Keratinocyte (primary cell): ENCODE measurements at regions not wholly inside any gene's neighbourhood (a gene's known extent, or its start where the extent isn't known, plus 50 kb on each side); places are given as distances from the start of the nearest gene placed in this dataset.
A peak's percentile ranks its signal among the peaks of the same experiment; 100 is the strongest.

ENCODE experiments used
- CTCF ChIP-seq, 3 experiments: IDR thresholded peaks in 1 of 3; conservative IDR thresholded peaks in 1 of 3; optimal IDR thresholded peaks in 1 of 3; 2 replicates in 2 of 3; 3 replicates in 1 of 3; pipeline versions ENCODE3 to v1.5.1; 2011; ENCODE audit warnings: low read length in 3 of 3, mild to moderate bottlenecking in 3 of 3, moderate library complexity in 2 of 3, control low read depth in 1 of 3, inconsistent platforms in 1 of 3; ENCODE audit not compliant: insufficient read depth in 2 of 3; ENCODE audit errors: extremely low read depth in 1 of 3
- EZH2 ChIP-seq: IDR thresholded peaks from one replicate; pipeline ENCODE4 v1.6.1; 2012; ENCODE audit warnings: inconsistent platforms, mild to moderate bottlenecking, low read length, moderate library complexity

DNA sequence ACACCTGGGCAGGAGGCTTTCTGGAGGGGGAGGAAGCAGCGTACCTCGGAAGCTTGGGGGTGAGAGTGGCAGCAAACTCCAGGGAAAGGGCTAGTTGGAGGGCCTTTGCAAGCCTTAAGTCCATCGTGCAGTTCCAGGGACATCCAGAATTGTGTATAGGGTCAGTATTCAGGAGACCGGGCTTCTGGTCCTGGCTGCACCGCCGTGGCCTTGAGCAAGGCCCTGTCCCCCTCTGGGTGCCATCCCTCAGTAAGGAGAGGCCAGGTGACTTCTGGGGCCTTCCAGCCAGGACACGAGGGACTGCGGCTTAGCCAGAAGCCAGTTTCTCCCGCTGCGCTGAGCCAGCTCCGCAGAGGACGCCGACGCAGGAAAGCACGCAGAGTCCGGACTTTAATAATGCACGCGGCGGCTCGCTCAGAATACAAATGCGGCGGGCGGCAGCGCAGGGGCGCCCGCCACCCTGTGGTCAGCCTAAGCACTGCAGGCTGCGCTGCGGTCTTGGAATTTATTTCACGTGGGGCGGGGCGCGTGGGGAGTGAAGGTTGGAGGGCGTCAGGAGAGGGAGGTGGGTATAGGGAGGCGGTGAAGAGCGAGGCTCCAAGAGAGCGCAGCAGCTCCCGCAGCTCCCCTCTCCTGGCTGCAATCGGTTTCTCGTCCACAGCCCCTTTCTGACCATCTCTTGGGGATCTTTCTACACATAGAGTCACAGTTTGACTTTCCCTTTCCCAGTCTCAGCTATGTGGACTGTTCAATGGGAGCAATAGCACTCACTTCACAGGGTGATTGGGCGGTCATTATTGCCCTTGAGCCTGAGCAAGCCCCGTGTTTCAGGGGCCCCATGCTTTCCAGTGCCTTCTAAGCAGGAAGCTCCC, 94.1 kb upstream of the GPR50 start:
- peak; percentile 64 to 94 (median 83) for TF ChIP-seq CTCF (optimal IDR thresholded peaks at IDR 0.05 in 1 of 3, IDR thresholded peaks at IDR 0.05 in 1 of 3, conservative IDR thresholded peaks at IDR 0.05 in 1 of 3; ENCODE audit: extremely low read depth in 1 of 3, insufficient read depth in 2 of 3, low read length in 3 of 3)
- no peak for TF ChIP-seq EZH2
